Central memory CD8-positive, alpha-beta T cell (primary cell): ENCODE measurements at regions not wholly inside any gene's neighbourhood (a gene's known extent, or its start where the extent isn't known, plus 50 kb on each side); places are given as distances from the start of the nearest gene placed in this dataset.

ENCODE experiments used
- ATAC-seq: fragments of 150-1000 bp; cut with Tn5 transposase; replicated peaks from 2 replicates; pipeline ENCODE4 v1.10.0; 2022; ENCODE audit warnings: mild to moderate bottlenecking, moderate FRiP score, moderate number of reproducible peaks; ENCODE audit not compliant: poor library complexity, severe bottlenecking; ENCODE audit errors: extremely low read depth
- DNase-seq, 2 donors: peaks; one replicate each; pipeline ENCODE4 v3.0.0; 2021; ENCODE audit warnings: low spot score in 2 of 2
- H3K27ac Mint-ChIP-seq: one replicate; pipeline ENCODE4 v1.8.0; 2022; ENCODE audit warnings: low read depth, mild to moderate bottlenecking, moderate library complexity, mixed read lengths
- H3K27me3 Mint-ChIP-seq: one replicate; pipeline ENCODE4 v1.8.0; 2022; ENCODE audit warnings: mixed read lengths
- H3K36me3 Mint-ChIP-seq: one replicate; pipeline ENCODE4 v1.8.0; 2022; ENCODE audit warnings: mild to moderate bottlenecking, moderate library complexity, mixed read lengths; ENCODE audit not compliant: insufficient read depth
- H3K4me1 Mint-ChIP-seq: one replicate; pipeline ENCODE4 v1.8.0; 2022; ENCODE audit warnings: mixed read lengths
- H3K4me3 Mint-ChIP-seq: one replicate; pipeline ENCODE4 v1.8.0; 2022; ENCODE audit warnings: mild to moderate bottlenecking, moderate library complexity, mixed read lengths
- H3K9me3 Mint-ChIP-seq: one replicate; pipeline ENCODE4 v1.8.0; 2022; ENCODE audit warnings: mixed read lengths

DNA sequence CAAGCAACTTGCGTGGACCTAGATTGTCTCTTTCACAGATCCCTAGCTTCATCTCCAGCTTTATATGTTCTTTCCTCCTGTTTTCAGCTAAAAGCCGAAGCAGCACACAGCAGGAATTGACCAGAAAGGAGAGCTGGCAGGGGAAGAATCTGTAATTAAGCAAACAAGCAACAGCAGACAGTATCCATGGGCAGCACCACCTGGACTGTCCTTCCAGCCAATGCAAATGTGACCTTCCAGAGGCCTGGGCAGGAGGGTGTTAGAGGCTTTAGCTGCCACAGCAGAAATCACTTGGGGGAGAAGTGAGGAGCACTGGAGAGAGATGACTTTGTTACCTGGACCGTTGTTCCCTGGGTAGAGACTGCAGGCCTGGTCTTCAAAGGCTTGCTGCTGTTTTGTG is 427.6 kb upstream of the GOT2 start:
- H3K27ac Mint-ChIP-seq = no peak overlapping the region
- H3K4me1 Mint-ChIP-seq = no peaks in the 10 kb centered on the region
- no peak for ATAC-seq
- DNase-seq = no peak
- H3K9me3 Mint-ChIP-seq = peaks cover 16% of the 10 kb centered on the region
- no peak overlapping the region for H3K4me3 Mint-ChIP-seq
- H3K27me3 Mint-ChIP-seq = no peaks in the 10 kb centered on the region
- H3K36me3 Mint-ChIP-seq = no peaks in the 10 kb centered on the region

GRCh38 chr16:59154295-59154694 is 420.2 kb upstream of the GOT2 start:
- DNase-seq (no peak), ATAC-seq (no peak)
- no peaks in the 10 kb centered on the region for H3K4me1 Mint-ChIP-seq
- H3K27me3 Mint-ChIP-seq = no peaks in the 10 kb centered on the region
- no peak overlapping the region for H3K27ac Mint-ChIP-seq
- H3K9me3 Mint-ChIP-seq = peaks cover 17% of the 10 kb centered on the region
- H3K4me3 Mint-ChIP-seq = no peak overlapping the region
- no peaks in the 10 kb centered on the region for H3K36me3 Mint-ChIP-seq

DNA sequence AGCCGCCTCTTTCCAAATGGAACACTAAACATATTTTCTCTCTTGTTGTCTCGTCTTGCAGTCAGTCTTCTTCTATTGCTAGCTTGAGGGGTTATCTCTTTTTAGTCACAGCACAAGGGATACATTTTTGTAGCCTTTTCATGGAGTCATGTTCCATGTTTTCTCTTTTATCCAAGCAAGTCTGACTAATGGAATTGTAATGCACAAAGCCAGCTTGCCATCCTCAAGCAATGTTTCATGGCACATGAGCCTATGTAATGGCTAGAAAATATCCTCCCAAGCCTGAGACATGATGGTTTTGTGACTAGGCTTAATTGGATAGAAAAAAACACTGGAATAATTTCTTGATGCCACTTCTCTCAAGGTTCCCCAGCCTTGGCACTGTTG is 414.6 kb upstream of the GOT2 start:
- Mint-ChIP-seq H3K9me3 (peaks cover 13% of the 10 kb centered on the region), H3K4me3 (no peak overlapping the region), H3K36me3 (no peaks in the 10 kb centered on the region), H3K27me3 (no peaks in the 10 kb centered on the region), H3K27ac (no peak overlapping the region), H3K4me1 (no peaks in the 10 kb centered on the region)
- DNase-seq (no peak), ATAC-seq (no peak)

DNA sequence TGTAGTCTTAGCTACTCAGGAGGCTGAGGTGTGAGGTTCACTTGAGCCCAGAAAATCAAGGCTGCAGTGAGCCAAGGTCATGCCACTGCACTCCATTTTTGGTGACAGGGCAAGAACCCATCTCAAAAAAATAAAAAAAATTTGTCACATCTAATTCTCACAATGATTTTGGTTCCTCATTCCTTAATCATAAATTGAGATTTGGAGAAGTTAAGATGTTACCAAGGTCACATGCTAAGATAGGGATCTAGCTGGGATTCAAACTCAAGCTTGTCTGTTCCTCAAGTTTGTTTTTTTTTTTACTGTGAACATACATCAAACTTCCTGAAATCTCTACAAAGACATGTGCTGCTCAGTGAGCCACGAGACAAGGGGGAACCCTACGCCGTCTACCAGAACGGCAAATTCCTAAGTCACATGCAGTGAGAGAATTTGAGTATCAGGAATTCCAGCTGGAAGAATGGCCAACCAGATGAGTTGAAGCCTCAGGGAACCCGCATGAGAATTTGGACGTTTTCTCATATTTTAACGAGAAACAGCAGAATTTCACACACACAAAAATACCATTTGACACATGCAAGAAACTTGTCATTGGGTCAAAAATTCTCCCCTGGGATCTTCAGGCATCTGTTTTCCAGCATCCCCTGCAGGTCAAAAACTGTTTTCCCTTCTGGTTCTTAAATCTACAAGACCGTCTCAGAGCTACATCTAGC is 414.1 kb upstream of the GOT2 start:
- Mint-ChIP-seq H3K36me3 (no peaks in the 10 kb centered on the region), H3K4me3 (no peak overlapping the region), H3K4me1 (no peaks in the 10 kb centered on the region), H3K27me3 (no peaks in the 10 kb centered on the region), H3K27ac (no peak overlapping the region), H3K9me3 (peaks cover 13% of the 10 kb centered on the region)
- DNase-seq (no peak), ATAC-seq (no peak)

GRCh38 chr16:59146140-59146539 is 412.0 kb upstream of the GOT2 start:
- Mint-ChIP-seq H3K9me3 (peaks cover 14% of the 10 kb centered on the region), H3K36me3 (no peaks in the 10 kb centered on the region), H3K27ac (no peak overlapping the region), H3K4me3 (no peak overlapping the region), H3K4me1 (no peaks in the 10 kb centered on the region), H3K27me3 (no peaks in the 10 kb centered on the region)
- DNase-seq (no peak), ATAC-seq (no peak)

DNA sequence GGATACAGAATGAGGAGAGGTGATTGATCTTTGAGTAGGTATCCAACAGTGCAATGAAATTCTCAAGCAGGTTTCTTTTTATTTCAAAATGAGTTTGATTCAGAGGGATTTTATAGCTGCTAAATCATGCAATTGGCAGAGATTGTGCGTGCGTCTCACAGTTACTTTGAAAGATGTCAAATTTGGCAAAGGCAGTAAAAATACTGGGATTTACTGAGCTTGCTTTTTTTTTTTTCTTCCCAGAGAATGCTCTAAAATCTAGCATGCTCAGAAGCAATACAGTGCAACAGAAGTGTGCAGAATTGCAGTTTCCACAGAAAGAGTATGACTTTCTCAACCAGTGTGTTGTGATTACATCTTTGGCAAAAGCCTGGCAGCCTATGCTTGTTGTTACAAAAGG is 410.7 kb upstream of the GOT2 start:
- Mint-ChIP-seq H3K27ac (no peak overlapping the region), H3K36me3 (no peaks in the 10 kb centered on the region), H3K4me1 (no peaks in the 10 kb centered on the region), H3K9me3 (peaks cover 19% of the 10 kb centered on the region), H3K4me3 (no peak overlapping the region), H3K27me3 (no peaks in the 10 kb centered on the region)
- DNase-seq (no peak), ATAC-seq (no peak)

DNA sequence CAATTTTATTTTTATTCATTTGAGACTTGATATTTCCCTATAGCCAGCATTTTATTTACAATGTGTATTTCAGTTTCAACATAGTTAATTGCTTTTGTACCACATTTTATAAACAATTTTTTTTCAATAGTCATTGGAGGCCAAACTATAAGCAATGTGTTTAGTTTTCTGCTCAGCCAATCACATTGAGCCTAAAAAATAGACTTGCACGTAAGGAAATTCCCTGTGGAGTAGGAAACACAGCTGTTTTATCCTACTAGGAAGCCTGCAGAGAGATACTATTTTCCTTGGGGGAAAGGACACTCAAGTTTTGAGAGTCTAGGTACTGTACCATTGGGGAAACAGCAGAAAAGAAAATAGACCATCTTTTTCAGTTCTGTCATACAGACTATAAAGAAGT is 410.2 kb upstream of the GOT2 start:
- no peak for ATAC-seq
- Mint-ChIP-seq H3K4me1 (no peaks in the 10 kb centered on the region), H3K27me3 (no peaks in the 10 kb centered on the region), H3K4me3 (no peak overlapping the region), H3K36me3 (no peaks in the 10 kb centered on the region), H3K27ac (no peak overlapping the region), H3K9me3 (peaks cover 24% of the 10 kb centered on the region)
- no peak for DNase-seq

DNA sequence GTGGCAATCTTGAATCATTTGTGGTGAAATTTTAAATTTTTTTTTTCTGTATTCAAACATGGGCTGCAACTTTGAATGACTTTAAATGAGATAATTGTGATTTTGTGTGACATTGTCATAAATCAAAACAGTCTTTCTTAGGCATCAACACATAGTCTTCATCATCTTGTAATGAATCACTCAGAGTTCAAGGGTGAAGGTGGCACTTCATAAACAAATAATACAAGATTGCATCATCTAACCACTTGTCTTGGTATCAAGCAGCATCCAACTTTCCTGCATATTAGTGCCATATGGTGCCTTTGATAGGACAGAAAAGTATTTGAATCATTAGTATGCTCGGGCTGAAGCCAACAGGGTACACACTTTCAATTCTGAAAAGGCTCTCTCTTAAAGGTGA is 392.4 kb upstream of the GOT2 start:
- Mint-ChIP-seq H3K9me3 (peaks cover 5% of the 10 kb centered on the region), H3K4me3 (no peak overlapping the region), H3K27ac (no peak overlapping the region), H3K27me3 (no peaks in the 10 kb centered on the region), H3K36me3 (no peaks in the 10 kb centered on the region), H3K4me1 (no peaks in the 10 kb centered on the region)
- ATAC-seq = no peak
- no peak for DNase-seq

DNA sequence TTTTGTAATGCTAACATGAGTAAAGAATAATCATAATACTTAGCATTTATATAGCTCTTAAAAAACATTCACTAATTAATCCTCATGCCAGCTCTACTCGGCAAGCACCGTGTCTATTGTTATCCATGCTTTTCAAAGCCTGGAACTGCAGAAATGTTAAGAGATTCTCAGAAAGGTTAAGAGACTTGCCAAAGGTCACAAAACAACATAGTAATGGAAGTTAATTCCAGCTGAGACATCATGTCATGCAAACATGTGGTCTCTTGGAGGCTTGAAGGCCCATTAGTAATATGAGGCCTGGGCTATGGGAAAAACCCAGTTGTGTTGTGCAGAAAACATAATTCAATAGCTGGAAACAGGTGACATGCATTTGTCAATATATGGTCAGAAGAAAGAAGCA is 389.9 kb upstream of the GOT2 start:
- H3K4me1 Mint-ChIP-seq = no peaks in the 10 kb centered on the region
- no peak overlapping the region for H3K4me3 Mint-ChIP-seq
- ATAC-seq = no peak
- no peaks in the 10 kb centered on the region for H3K27me3 Mint-ChIP-seq
- no peak overlapping the region for H3K27ac Mint-ChIP-seq
- no peaks in the 10 kb centered on the region for H3K36me3 Mint-ChIP-seq
- peaks cover 6% of the 10 kb centered on the region for H3K9me3 Mint-ChIP-seq
- no peak for DNase-seq

DNA sequence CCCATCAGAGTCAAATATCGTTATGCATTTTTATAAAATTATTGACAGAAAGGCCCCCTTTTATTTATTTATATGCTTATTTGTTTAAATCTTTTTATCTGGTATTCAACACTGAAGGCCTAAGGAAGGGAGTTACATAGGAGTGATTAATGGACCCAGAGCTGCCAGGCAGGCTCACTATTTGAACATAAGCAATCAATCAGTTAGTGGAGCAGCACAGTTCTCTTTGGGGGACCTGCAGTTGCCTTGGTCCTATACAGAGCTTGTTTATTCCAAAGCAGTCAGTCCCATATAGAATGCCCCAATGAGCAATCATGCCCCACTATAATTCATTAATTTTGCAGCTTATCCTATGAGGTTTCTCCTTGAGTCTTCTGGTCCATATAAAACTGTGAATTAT is 389.4 kb upstream of the GOT2 start:
- Mint-ChIP-seq H3K27me3 (no peaks in the 10 kb centered on the region), H3K4me1 (no peaks in the 10 kb centered on the region), H3K4me3 (no peak overlapping the region), H3K36me3 (no peaks in the 10 kb centered on the region), H3K9me3 (peaks cover 6% of the 10 kb centered on the region), H3K27ac (no peak overlapping the region)
- ATAC-seq (no peak), DNase-seq (no peak)

DNA sequence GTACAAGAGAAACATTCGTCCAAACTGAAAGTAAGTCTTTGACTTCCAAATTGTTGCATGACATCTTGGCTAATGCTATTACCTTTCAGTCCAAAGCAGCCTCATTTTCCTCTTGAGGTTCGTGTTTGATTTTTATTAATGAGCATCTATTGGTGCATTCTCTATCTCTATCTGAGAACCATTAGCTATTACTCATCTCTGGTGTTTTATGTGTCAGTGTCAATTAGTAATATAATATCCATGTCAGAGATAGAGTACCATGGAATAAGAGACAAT is 388.1 kb upstream of the GOT2 start:
- no peak overlapping the region for H3K27ac Mint-ChIP-seq
- no peak for DNase-seq
- no peaks in the 10 kb centered on the region for H3K27me3 Mint-ChIP-seq
- no peak for ATAC-seq
- H3K4me1 Mint-ChIP-seq = no peaks in the 10 kb centered on the region
- H3K36me3 Mint-ChIP-seq = no peaks in the 10 kb centered on the region
- H3K4me3 Mint-ChIP-seq = no peak overlapping the region
- peaks cover 6% of the 10 kb centered on the region for H3K9me3 Mint-ChIP-seq

DNA sequence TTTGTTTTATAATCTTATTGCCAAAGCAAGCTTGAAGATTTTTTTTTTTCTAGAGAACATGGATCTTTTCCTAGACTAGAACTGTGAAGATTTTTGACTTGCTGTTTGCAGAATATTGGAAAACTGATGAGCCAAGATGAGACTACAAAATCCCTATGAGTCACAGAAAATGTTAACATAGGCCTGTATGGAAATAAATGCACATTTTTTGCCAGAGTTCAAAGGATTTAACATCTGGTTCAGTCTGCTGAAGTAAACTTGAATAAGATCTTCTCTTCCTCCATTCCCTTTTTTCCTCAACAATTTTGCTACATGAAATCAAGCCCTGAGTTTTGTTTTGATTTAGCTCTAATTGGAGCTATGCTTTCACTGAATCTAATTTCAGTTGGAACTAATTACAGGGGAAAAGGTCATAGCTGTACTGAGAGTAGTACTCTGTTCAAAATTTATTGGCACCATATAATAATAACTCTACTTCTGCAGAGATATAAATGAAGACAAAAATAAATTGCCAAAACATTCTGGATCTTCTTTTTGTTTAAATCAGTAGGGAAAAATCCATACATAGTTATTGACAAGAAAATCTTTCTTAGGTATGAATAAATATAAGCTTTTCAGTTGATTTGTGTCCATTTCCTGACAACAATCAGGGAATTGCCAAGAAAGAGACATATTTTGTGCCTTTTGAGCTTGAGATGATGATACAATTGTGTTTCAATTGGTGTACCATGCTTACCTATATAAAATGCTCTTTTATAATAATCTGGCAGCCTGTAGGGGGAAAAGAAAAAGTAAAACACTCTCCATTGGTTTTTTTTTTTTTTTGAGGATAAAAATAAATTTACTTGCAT is 387.5 kb upstream of the GOT2 start:
- DNase-seq (no peak), ATAC-seq (no peak)
- Mint-ChIP-seq H3K27me3 (no peaks in the 10 kb centered on the region), H3K4me3 (no peak overlapping the region), H3K36me3 (no peaks in the 10 kb centered on the region), H3K4me1 (no peaks in the 10 kb centered on the region), H3K9me3 (peaks cover 6% of the 10 kb centered on the region), H3K27ac (no peak overlapping the region)

- DNase-seq (no peak), ATAC-seq (no peak)
- Mint-ChIP-seq H3K36me3 (no peaks in the 10 kb centered on the region), H3K4me1 (no peaks in the 10 kb centered on the region), H3K27ac (no peak overlapping the region), H3K4me3 (no peak overlapping the region), H3K9me3 (peaks cover 13% of the 10 kb centered on the region), H3K27me3 (no peaks in the 10 kb centered on the region)
Observed at GRCh38 chr16:59116744-59117143, 382.6 kb upstream of the GOT2 start.
